B cell (primary cell): ENCODE measurements at regions not wholly inside any gene's neighbourhood (a gene's known extent, or its start where the extent isn't known, plus 50 kb on each side); places are given as distances from the start of the nearest gene placed in this dataset.

ENCODE experiments used
- ATAC-seq: fragments of 200-7000 bp; cut with Tn5 transposase; one replicate; pipeline ENCODE4 v1.10.0; 2021; ENCODE audit warnings: low read depth, mild to moderate bottlenecking, moderate number of reproducible peaks, moderate library complexity
- CTCF ChIA-PET: fragments of 350-600 bp; sonication (Branson Sonifier 250); formaldehyde crosslinking; loops from one replicate; lab custom pipeline; 2021; ENCODE audit warnings: antibody characterized with exemption, inconsistent platforms; lab: Charles Lee
- POLR2A ChIA-PET: fragments of 350-600 bp; sonication (Branson Sonifier 250); formaldehyde crosslinking; loops from one replicate; lab custom pipeline; 2021; ENCODE audit warnings: antibody characterized with exemption; lab: Charles Lee
- DNase-seq: peaks from one replicate; pipeline ENCODE4 v3.0.0; 2013
- H2AFZ ChIP-seq: 2 replicates; pipeline ENCODE4 v1.6.1; 2012; ENCODE audit warnings: mild to moderate bottlenecking, low read depth, low read length; ENCODE audit not compliant: insufficient read depth, poor library complexity, severe bottlenecking
- H3K27ac ChIP-seq, 2 donors: 1 replicate in 1 of 2; 2 replicates in 1 of 2; pipeline ENCODE4 v1.5.1; 2012 to 2013; ENCODE audit warnings: low read length in 2 of 2, mild to moderate bottlenecking in 2 of 2, moderate library complexity in 1 of 2
- H3K27me3 ChIP-seq, 4 experiments: fragments of 200-600 bp in 1 of 4; sonication (generic) in 1 of 4; replicated peaks in 1 of 4; 1 replicate in 2 of 4; 2 replicates in 2 of 4; pipeline versions ENCODE4 v1.6.1 to v1.7.0; 2013 to 2016; ENCODE audit warnings: low read length in 3 of 4, mild to moderate bottlenecking in 2 of 4, mixed read lengths in 1 of 4, moderate library complexity in 1 of 4; ENCODE audit not compliant: insufficient read depth in 4 of 4, control insufficient read depth in 3 of 4; ENCODE audit errors: control extremely low read depth in 1 of 4
- H3K36me3 ChIP-seq, 2 experiments: replicated peaks in 1 of 2; 1 replicate in 1 of 2; 2 replicates in 1 of 2; pipeline versions ENCODE4 v1.6.1 to v1.7.1; 2013; ENCODE audit warnings: low read length in 1 of 2; ENCODE audit not compliant: insufficient read depth in 2 of 2, control insufficient read depth in 1 of 2; ENCODE audit errors: control extremely low read depth in 1 of 2, extremely low read depth in 1 of 2
- H3K4me1 ChIP-seq, 2 donors: fragments of 200-600 bp in 1 of 2; sonication (generic) in 1 of 2; 1 replicate in 1 of 2; 2 replicates in 1 of 2; pipeline versions ENCODE4 v1.5.1 to v1.6.1; 2013 to 2017; ENCODE audit warnings: low read length in 2 of 2; ENCODE audit not compliant: control insufficient read depth in 2 of 2, insufficient read depth in 2 of 2
- H3K4me2 ChIP-seq: replicated peaks from 2 replicates; pipeline ENCODE3; 2012; ENCODE audit warnings: mild to moderate bottlenecking, low read depth, low read length; ENCODE audit not compliant: poor library complexity, severe bottlenecking
- H3K4me3 ChIP-seq, 5 experiments: fragments of 200-600 bp in 1 of 5; sonication (generic) in 1 of 5; 1 replicate in 3 of 5; 2 replicates in 2 of 5; pipeline versions ENCODE4 v1.5.1 to v1.7.0; 2011 to 2016; ENCODE audit warnings: low read length in 4 of 5, mild to moderate bottlenecking in 4 of 5, low read depth in 2 of 5, control low read depth in 1 of 5, moderate library complexity in 1 of 5; ENCODE audit not compliant: insufficient read depth in 1 of 5; ENCODE audit errors: control extremely low read depth in 1 of 5, extremely low read depth in 1 of 5
- H3K79me2 ChIP-seq: fragments of 200-600 bp; sonication (generic); one replicate; pipeline ENCODE4 v1.6.0; 2016; ENCODE audit warnings: low read length; ENCODE audit not compliant: control insufficient read depth, insufficient read depth
- H3K9ac ChIP-seq: fragments of 200-600 bp; sonication (generic); 2 replicates; pipeline ENCODE4 v1.6.1; 2017; ENCODE audit warnings: mild to moderate bottlenecking, low read length, moderate library complexity
- H3K9me3 ChIP-seq, 3 donors: one replicate each; pipeline versions ENCODE4 v1.6.1 to v1.7.1; 2013; ENCODE audit warnings: low read length in 2 of 3; ENCODE audit not compliant: control insufficient read depth in 2 of 3, insufficient read depth in 1 of 3; ENCODE audit errors: control extremely low read depth in 1 of 3
- H4K20me1 ChIP-seq: 2 replicates; pipeline ENCODE4 v1.6.0; 2012; ENCODE audit warnings: mild to moderate bottlenecking, low read length; ENCODE audit not compliant: insufficient read depth, control insufficient read depth, poor library complexity, severe bottlenecking
- H3K27ac Mint-ChIP-seq: one replicate; pipeline ENCODE4 v1.8.0; 2021; ENCODE audit warnings: mixed read lengths
- H3K27me3 Mint-ChIP-seq: one replicate; pipeline ENCODE4 v1.8.0; 2021; ENCODE audit warnings: mixed read lengths
- H3K4me1 Mint-ChIP-seq: one replicate; pipeline ENCODE4 v1.8.0; 2021; ENCODE audit warnings: mixed read lengths
- H3K4me3 Mint-ChIP-seq: one replicate; pipeline ENCODE4 v1.8.0; 2021; ENCODE audit warnings: mixed read lengths
- H3K9me3 Mint-ChIP-seq: one replicate; pipeline ENCODE4 v1.8.0; 2022; ENCODE audit warnings: mixed read lengths; ENCODE audit not compliant: insufficient read depth
- EZH2 ChIP-seq: IDR thresholded peaks from 2 replicates; pipeline ENCODE4 v1.6.1; 2012; ENCODE audit warnings: borderline replicate concordance, low read depth, mild to moderate bottlenecking, moderate library complexity, low read length; ENCODE audit not compliant: insufficient read depth, poor library complexity, severe bottlenecking
- WGBS: methylation state at CpG from one replicate; pipeline ENCODE4 v1.1.5; 2013; ENCODE audit warnings: missing lambda C conversion rate; ENCODE audit not compliant: insufficient coverage; 5-methylcytosine and 5-hydroxymethylcytosine counted together
- intact Hi-C: fragments of 100-400 bp; cut with micrococcal nuclease; formaldehyde crosslinking; loops from one replicate; pipeline ENCODE4 v1.10.0; 2022
- TF ChIP-seq, protein P1 (sequence below): fragments of 200-600 bp; IDR thresholded peaks from one replicate; pipeline ENCODE4 v1.8.0; 2022; ENCODE audit warnings: antibody characterized with exemption, mild to moderate bottlenecking

DNA sequence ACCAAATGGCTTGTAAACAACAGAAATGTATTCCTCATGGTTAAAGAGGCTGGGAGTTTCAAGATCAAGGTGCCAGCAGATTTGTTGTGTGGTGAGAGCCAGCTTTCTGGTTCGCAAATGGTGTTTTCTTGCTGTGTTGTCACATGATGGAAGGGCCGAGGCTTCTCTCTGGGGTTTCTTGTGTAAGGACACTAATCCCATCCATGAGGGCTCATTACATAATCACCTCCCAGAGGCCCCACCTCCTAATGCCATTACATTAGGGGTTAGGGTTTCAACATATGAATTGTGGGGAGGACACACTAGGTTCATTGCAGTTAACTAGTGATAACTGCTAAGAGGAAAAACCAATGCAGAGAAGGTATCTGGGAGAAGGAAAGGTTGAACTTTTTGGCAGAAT is 103.5 kb upstream of the ENPEP start:
- no peak overlapping the region for H3K4me3 Mint-ChIP-seq
- TF ChIP-seq, protein P1, sequence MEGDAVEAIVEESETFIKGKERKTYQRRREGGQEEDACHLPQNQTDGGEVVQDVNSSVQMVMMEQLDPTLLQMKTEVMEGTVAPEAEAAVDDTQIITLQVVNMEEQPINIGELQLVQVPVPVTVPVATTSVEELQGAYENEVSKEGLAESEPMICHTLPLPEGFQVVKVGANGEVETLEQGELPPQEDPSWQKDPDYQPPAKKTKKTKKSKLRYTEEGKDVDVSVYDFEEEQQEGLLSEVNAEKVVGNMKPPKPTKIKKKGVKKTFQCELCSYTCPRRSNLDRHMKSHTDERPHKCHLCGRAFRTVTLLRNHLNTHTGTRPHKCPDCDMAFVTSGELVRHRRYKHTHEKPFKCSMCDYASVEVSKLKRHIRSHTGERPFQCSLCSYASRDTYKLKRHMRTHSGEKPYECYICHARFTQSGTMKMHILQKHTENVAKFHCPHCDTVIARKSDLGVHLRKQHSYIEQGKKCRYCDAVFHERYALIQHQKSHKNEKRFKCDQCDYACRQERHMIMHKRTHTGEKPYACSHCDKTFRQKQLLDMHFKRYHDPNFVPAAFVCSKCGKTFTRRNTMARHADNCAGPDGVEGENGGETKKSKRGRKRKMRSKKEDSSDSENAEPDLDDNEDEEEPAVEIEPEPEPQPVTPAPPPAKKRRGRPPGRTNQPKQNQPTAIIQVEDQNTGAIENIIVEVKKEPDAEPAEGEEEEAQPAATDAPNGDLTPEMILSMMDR, result no peak
- no peak for TF ChIP-seq EZH2
- H3K4me1 Mint-ChIP-seq, result no peaks in the 10 kb centered on the region
- intact Hi-C loops, result no loop called here
- no peaks in the 10 kb centered on the region for H3K27me3 Mint-ChIP-seq
- no peak overlapping the region for H3K27ac Mint-ChIP-seq
- H2AFZ ChIP-seq, result no peak overlapping the region
- no CpG with 5 or more reads among the region's 2 CpGs for WGBS
- ChIA-PET CTCF (no interaction called here), POLR2A (no interaction called here)
- no peak for DNase-seq
- no peak overlapping the region for H3K4me2 ChIP-seq
- no peaks in the 10 kb centered on the region for H3K9me3 Mint-ChIP-seq
- no peaks in the 10 kb centered on the region for H3K79me2 ChIP-seq
- no peaks in the 10 kb centered on the region for H3K4me1 ChIP-seq
- H4K20me1 ChIP-seq, result no peaks in the 10 kb centered on the region
- H3K27ac ChIP-seq, result no peak overlapping the region
- no peaks in the 10 kb centered on the region for H3K27me3 ChIP-seq
- no peaks in the 10 kb centered on the region for H3K36me3 ChIP-seq
- H3K9me3 ChIP-seq, result no peaks in the 10 kb centered on the region
- ATAC-seq, result no peak
- no peak overlapping the region for H3K9ac ChIP-seq
- no peak overlapping the region for H3K4me3 ChIP-seq

DNA sequence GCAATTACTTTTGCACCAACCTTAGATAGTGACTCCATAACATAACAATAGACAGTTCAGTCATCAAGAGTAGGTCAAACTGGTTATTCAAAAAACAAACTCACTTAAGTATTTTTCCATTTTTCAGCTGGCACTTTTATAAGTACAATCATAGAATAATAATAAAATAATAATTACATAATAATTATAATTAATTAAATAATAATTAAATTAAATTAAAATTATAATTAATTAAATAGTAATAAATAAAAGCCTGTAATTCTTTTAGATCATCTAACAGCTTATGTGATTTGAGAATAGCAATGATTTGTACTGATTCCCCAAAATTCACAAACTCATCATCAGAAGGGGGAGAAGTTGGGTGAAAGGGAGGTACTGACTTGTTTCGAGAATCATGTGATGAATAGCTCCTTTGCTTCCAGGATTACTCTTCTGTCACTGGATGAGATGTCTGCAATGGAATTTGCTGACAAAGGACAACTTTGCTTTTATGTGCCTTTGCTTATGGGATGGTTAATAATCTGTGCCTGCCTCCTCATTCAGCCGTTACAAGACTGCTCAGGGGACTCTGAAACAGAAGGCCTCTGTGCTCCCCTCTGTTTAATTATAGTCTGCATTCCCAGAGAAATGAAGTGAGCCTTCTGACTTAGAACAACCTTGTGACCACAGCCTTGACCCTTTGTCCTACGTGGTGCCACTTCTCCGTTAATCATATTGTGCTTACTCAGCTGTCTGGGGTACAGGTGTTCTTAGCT is 104.8 kb upstream of the ENPEP start:
- Histone ChIP-seq H3K4me3 (no peak overlapping the region), H4K20me1 (no peaks in the 10 kb centered on the region), H3K9me3 (no peaks in the 10 kb centered on the region), H2AFZ (no peak overlapping the region), H3K36me3 (no peaks in the 10 kb centered on the region), H3K9ac (no peak overlapping the region), H3K79me2 (no peaks in the 10 kb centered on the region), H3K4me1 (no peaks in the 10 kb centered on the region), H3K27me3 (no peaks in the 10 kb centered on the region), H3K27ac (no peak overlapping the region), H3K4me2 (no peak overlapping the region)
- TF ChIP-seq EZH2, result no peak
- TF ChIP-seq, protein P1, result no peak
- H3K4me1 Mint-ChIP-seq, result no peaks in the 10 kb centered on the region
- intact Hi-C loops, result no loop called here
- H3K9me3 Mint-ChIP-seq, result no peaks in the 10 kb centered on the region
- POLR2A ChIA-PET, result no interaction called here
- DNase-seq (no peak), ATAC-seq (no peak)
- H3K27me3 Mint-ChIP-seq, result no peaks in the 10 kb centered on the region
- 71% methylated on average over 1 of the region's 4 CpGs for WGBS
- CTCF ChIA-PET, result interaction anchor here (1.2 kb wide), 1 partner anchor 365 kb away, joined by 3 read pairs; no protein-coding TSS in a partner anchor
- H3K27ac Mint-ChIP-seq, result no peak overlapping the region
- no peak overlapping the region for H3K4me3 Mint-ChIP-seq
